NCI-H774 (cell line): ENCODE measurements at regions not wholly inside any gene's neighbourhood (a gene's known extent, or its start where the extent isn't known, plus 50 kb on each side); places are given as distances from the start of the nearest gene placed in this dataset.

Experiments
- DNase-seq: peaks from one replicate; lab custom pipeline; 2025; lab: John Stamatoyannopoulos, UW

GRCh38 chr6:151701911-151702562, 105.4 kb upstream of the ESR1 start:
- no peak for DNase-seq

GRCh38 chr6:151702851-151703658, 104.4 kb upstream of the ESR1 start:
- DNase-seq: no peak

- no peak for DNase-seq
Observed at GRCh38 chr6:151704383-151704782, 103.1 kb upstream of the ESR1 start.

- no peak for DNase-seq
Observed at GRCh38 chr6:151705993-151706733, 101.3 kb upstream of the ESR1 start.

GRCh38 chr6:151709329-151709728, 98.2 kb upstream of the ESR1 start:
- DNase-seq: no peak

GRCh38 chr6:151716526-151716932, 91.0 kb upstream of the ESR1 start:
- DNase-seq: peak; percentile 53

- DNase-seq: no peak
Observed at GRCh38 chr6:151719070-151719469, 88.4 kb upstream of the ESR1 start.

GRCh38 chr6:151721146-151721545, 86.3 kb upstream of the ESR1 start:
- DNase-seq: no peak

GRCh38 chr6:151721671-151722070, 85.8 kb upstream of the ESR1 start:
- DNase-seq: no peak

GRCh38 chr6:151722342-151722741, 85.1 kb upstream of the ESR1 start:
- DNase-seq: no peak

GRCh38 chr6:151723152-151723551, 84.3 kb upstream of the ESR1 start:
- DNase-seq: peak; percentile 25

GRCh38 chr6:151729829-151730495, 77.5 kb upstream of the ESR1 start:
- no peak for DNase-seq

GRCh38 chr6:151730496-151730870, 77.0 kb upstream of the ESR1 start:
- no peak for DNase-seq

GRCh38 chr6:151731313-151731712, 76.2 kb upstream of the ESR1 start:
- no peak for DNase-seq

- no peak for DNase-seq
Observed at GRCh38 chr6:151733680-151734320, 73.7 kb upstream of the ESR1 start.

- no peak for DNase-seq
Observed at GRCh38 chr6:151738267-151738666, 69.2 kb upstream of the ESR1 start.

- no peak for DNase-seq
Observed at GRCh38 chr6:151738960-151739359, 68.5 kb upstream of the ESR1 start.

GRCh38 chr6:151740820-151741219, 66.7 kb upstream of the ESR1 start:
- DNase-seq: no peak

- no peak for DNase-seq
Observed at GRCh38 chr6:151747896-151748295, 59.6 kb upstream of the ESR1 start.

- no peak for DNase-seq
Observed at GRCh38 chr6:151749341-151749740, 58.1 kb upstream of the ESR1 start.

GRCh38 chr6:151753581-151753980, 53.9 kb upstream of the ESR1 start:
- no peak for DNase-seq

GRCh38 chr6:151757506-151757955, 50.0 kb upstream of the ESR1 start:
- DNase-seq: no peak
